Activated CD8-positive, alpha-beta T cell treated with anti-CD3 and anti-CD28 coated beads for 36 hours (primary cell): ENCODE measurements at regions not wholly inside any gene's neighbourhood (a gene's known extent, or its start where the extent isn't known, plus 50 kb on each side); places are given as distances from the start of the nearest gene placed in this dataset.
"Not testable (repeated sequence)": the region's sequence is repeated elsewhere in the genome, so short reads cannot be mapped to it uniquely, and the experiment has no call there.

ENCODE experiments used
- ATAC-seq: fragments of 200-7000 bp; cut with Tn5 transposase; one replicate; pipeline ENCODE4 v1.10.0; 2021; ENCODE audit warnings: mild to moderate bottlenecking, moderate library complexity
- CTCF ChIA-PET: fragments of 350-600 bp; sonication (Branson Sonifier 250); formaldehyde crosslinking; loops from one replicate; lab custom pipeline; 2021; ENCODE audit warnings: antibody characterized with exemption; lab: Charles Lee
- POLR2A ChIA-PET: fragments of 350-600 bp; sonication (Branson Sonifier 250); formaldehyde crosslinking; loops from one replicate; lab custom pipeline; 2021; ENCODE audit warnings: antibody characterized with exemption; lab: Charles Lee
- DNase-seq: peaks from one replicate; pipeline ENCODE4 v3.0.0-alpha.2; 2020
- H3K27ac Mint-ChIP-seq: one replicate; pipeline ENCODE4 v1.8.0; 2021; ENCODE audit warnings: mild to moderate bottlenecking, mixed read lengths
- H3K27me3 Mint-ChIP-seq: one replicate; pipeline ENCODE4 v1.8.0; 2021; ENCODE audit warnings: mixed read lengths
- H3K36me3 Mint-ChIP-seq: one replicate; pipeline ENCODE4 v1.8.0; 2021; ENCODE audit warnings: low read depth, mixed read lengths
- H3K4me1 Mint-ChIP-seq: one replicate; pipeline ENCODE4 v1.8.0; 2021; ENCODE audit warnings: low read depth, mixed read lengths
- H3K4me3 Mint-ChIP-seq: one replicate; pipeline ENCODE4 v1.8.0; 2021; ENCODE audit warnings: mild to moderate bottlenecking, moderate library complexity, mixed read lengths
- H3K9me3 Mint-ChIP-seq: one replicate; pipeline ENCODE4 v1.8.0; 2021; ENCODE audit warnings: mixed read lengths
- CTCF ChIP-seq: fragments of 200-600 bp; IDR thresholded peaks from one replicate; pipeline ENCODE4 v1.8.0; 2022; ENCODE audit warnings: antibody characterized with exemption, mild to moderate bottlenecking
- intact Hi-C: fragments of 100-400 bp; cut with micrococcal nuclease; formaldehyde crosslinking; loops from one replicate; pipeline ENCODE4 v1.10.0; 2022

GRCh38 chr7:55261386-55261770 is 103.8 kb upstream of the LANCL2 start:
- Mint-ChIP-seq H3K27me3 (peaks cover 10% of the 10 kb centered on the region), H3K4me3 (no peak overlapping the region), H3K4me1 (no peaks in the 10 kb centered on the region), H3K27ac (no peak overlapping the region), H3K36me3 (no peaks in the 10 kb centered on the region), H3K9me3 (no peaks in the 10 kb centered on the region)
- ChIA-PET CTCF (no interaction called here), POLR2A (interaction anchor here (0.6 kb wide), 1 partner anchor 286 kb away, joined by 3 read pairs; no protein-coding TSS in a partner anchor)
- TF ChIP-seq CTCF = no peak
- no peak for ATAC-seq
- no peak for DNase-seq
- intact Hi-C loops = no loop called here

GRCh38 chr7:55265328-55265727 is 99.8 kb upstream of the LANCL2 start:
- DNase-seq, H3K4me3 Mint-ChIP-seq, H3K4me1 Mint-ChIP-seq, H3K36me3 Mint-ChIP-seq, H3K9me3 Mint-ChIP-seq, H3K27me3 Mint-ChIP-seq, intact Hi-C loops, ATAC-seq, POLR2A ChIA-PET, H3K27ac Mint-ChIP-seq: not testable (repeated sequence)
- CTCF ChIA-PET = interaction anchor here (0.7 to 4.5 kb wide), 6 partner anchors 11 to 492 kb away, joined by 3 to 38 read pairs (median 4); no protein-coding TSS in a partner anchor

GRCh38 chr7:55265836-55266642 is 99.1 kb upstream of the LANCL2 start:
- Mint-ChIP-seq H3K27me3 (peaks cover 3% of the 10 kb centered on the region), H3K4me3 (no peak overlapping the region), H3K36me3 (no peaks in the 10 kb centered on the region), H3K9me3 (no peaks in the 10 kb centered on the region), H3K4me1 (no peaks in the 10 kb centered on the region), H3K27ac (no peak overlapping the region)
- TF ChIP-seq CTCF = no peak
- ATAC-seq (no peak), DNase-seq (no peak)
- intact Hi-C loops = no loop called here
- POLR2A ChIA-PET = interaction anchor here (0.6 kb wide), 1 partner anchor 832 kb away, joined by 4 read pairs; no protein-coding TSS in a partner anchor
- CTCF ChIA-PET = interaction anchor here (0.9 to 4.5 kb wide), 5 partner anchors 11 to 492 kb away, joined by 3 to 38 read pairs (median 6); no protein-coding TSS in a partner anchor

GRCh38 chr7:55271069-55271626 is 94.0 kb upstream of the LANCL2 start:
- Mint-ChIP-seq H3K4me3 (no peak overlapping the region), H3K36me3 (no peaks in the 10 kb centered on the region), H3K9me3 (no peaks in the 10 kb centered on the region), H3K27me3 (peaks cover 3% of the 10 kb centered on the region), H3K4me1 (no peaks in the 10 kb centered on the region), H3K27ac (no peak overlapping the region)
- DNase-seq (no peak), ATAC-seq (no peak)
- ChIA-PET POLR2A (no interaction called here), CTCF (interaction anchor here (0.7 to 5.1 kb wide), 2 partner anchors 16 to 497 kb away, joined by 4 to 36 read pairs; no protein-coding TSS in a partner anchor)
- intact Hi-C loops = no loop called here
- TF ChIP-seq CTCF = no peak

GRCh38 chr7:55271661-55272060 is 93.5 kb upstream of the LANCL2 start:
- no peaks in the 10 kb centered on the region for H3K9me3 Mint-ChIP-seq
- intact Hi-C loops = no loop called here
- no peaks in the 10 kb centered on the region for H3K36me3 Mint-ChIP-seq
- no peaks in the 10 kb centered on the region for H3K4me1 Mint-ChIP-seq
- ATAC-seq (no peak), DNase-seq (no peak)
- ChIA-PET CTCF (interaction anchor here (0.7 to 5.1 kb wide), 2 partner anchors 16 to 498 kb away, joined by 4 to 36 read pairs; no protein-coding TSS in a partner anchor), POLR2A (no interaction called here)
- H3K27ac Mint-ChIP-seq = no peak overlapping the region
- no peak for TF ChIP-seq CTCF
- H3K4me3 Mint-ChIP-seq = no peak overlapping the region
- H3K27me3 Mint-ChIP-seq = peaks cover 3% of the 10 kb centered on the region
